KMS-11 (cell line): ENCODE measurements at regions not wholly inside any gene's neighbourhood (a gene's known extent, or its start where the extent isn't known, plus 50 kb on each side); places are given as distances from the start of the nearest gene placed in this dataset.
"Not testable (repeated sequence)": the region's sequence is repeated elsewhere in the genome, so short reads cannot be mapped to it uniquely, and the experiment has no call there.

Source experiments
- H2AFZ ChIP-seq: fragments of 200-600 bp; sonication (generic); 2 replicates; pipeline ENCODE4 v1.6.1; 2016; ENCODE audit warnings: antibody characterized with exemption, mixed run types, low read depth
- H3K27ac ChIP-seq: fragments of 200-600 bp; sonication (generic); 2 replicates; pipeline ENCODE4 v1.6.1; 2016; ENCODE audit warnings: mild to moderate bottlenecking, mixed run types
- H3K27me3 ChIP-seq: fragments of 200-600 bp; sonication (generic); 2 replicates; pipeline ENCODE4 v1.6.1; 2017; ENCODE audit warnings: mild to moderate bottlenecking, low read depth, mixed run types, moderate library complexity; ENCODE audit not compliant: insufficient read depth
- H3K36me3 ChIP-seq: fragments of 200-600 bp; sonication (generic); 2 replicates; pipeline ENCODE4 v1.6.1; 2017; ENCODE audit warnings: mild to moderate bottlenecking, mixed run types; ENCODE audit not compliant: insufficient read depth
- H3K4me1 ChIP-seq: fragments of 200-600 bp; sonication (generic); 2 replicates; pipeline ENCODE4 v1.6.1; 2016; ENCODE audit warnings: mild to moderate bottlenecking, low read depth, mixed run types; ENCODE audit not compliant: poor library complexity, severe bottlenecking
- H3K4me2 ChIP-seq: fragments of 200-600 bp; sonication (generic); 2 replicates; pipeline ENCODE4 v1.7.0; 2016; ENCODE audit warnings: mild to moderate bottlenecking, mixed run types
- H3K4me3 ChIP-seq: fragments of 200-600 bp; sonication (generic); IDR thresholded peaks from 2 replicates; pipeline ENCODE4 v1.6.1; 2017; ENCODE audit warnings: low read depth, low read length, mixed read lengths; ENCODE audit not compliant: insufficient read depth
- H3K79me2 ChIP-seq: fragments of 200-600 bp; sonication (generic); 2 replicates; pipeline ENCODE4 v1.6.1; 2016; ENCODE audit warnings: low read depth, mixed run types; ENCODE audit not compliant: insufficient read depth
- H3K9ac ChIP-seq: fragments of 200-600 bp; sonication (generic); 2 replicates; pipeline ENCODE4 v1.6.1; 2016; ENCODE audit warnings: mild to moderate bottlenecking, mixed run types
- H4K20me1 ChIP-seq: fragments of 200-600 bp; sonication (generic); 2 replicates; pipeline ENCODE4 v1.6.1; 2016; ENCODE audit warnings: mild to moderate bottlenecking, mixed run types; ENCODE audit not compliant: insufficient read depth
- TF ChIP-seq, protein P1 (sequence below): fragments of 200-600 bp; sonication (generic); conservative IDR thresholded peaks from 2 replicates; pipeline ENCODE4 v1.6.1; 2017; ENCODE audit warnings: low read depth, mild to moderate bottlenecking, antibody characterized with exemption, low read length, moderate library complexity, mixed read lengths

GRCh38 chr16:48680881-48681280 is 70.9 kb upstream of the N4BP1 start:
- TF ChIP-seq, protein P1, sequence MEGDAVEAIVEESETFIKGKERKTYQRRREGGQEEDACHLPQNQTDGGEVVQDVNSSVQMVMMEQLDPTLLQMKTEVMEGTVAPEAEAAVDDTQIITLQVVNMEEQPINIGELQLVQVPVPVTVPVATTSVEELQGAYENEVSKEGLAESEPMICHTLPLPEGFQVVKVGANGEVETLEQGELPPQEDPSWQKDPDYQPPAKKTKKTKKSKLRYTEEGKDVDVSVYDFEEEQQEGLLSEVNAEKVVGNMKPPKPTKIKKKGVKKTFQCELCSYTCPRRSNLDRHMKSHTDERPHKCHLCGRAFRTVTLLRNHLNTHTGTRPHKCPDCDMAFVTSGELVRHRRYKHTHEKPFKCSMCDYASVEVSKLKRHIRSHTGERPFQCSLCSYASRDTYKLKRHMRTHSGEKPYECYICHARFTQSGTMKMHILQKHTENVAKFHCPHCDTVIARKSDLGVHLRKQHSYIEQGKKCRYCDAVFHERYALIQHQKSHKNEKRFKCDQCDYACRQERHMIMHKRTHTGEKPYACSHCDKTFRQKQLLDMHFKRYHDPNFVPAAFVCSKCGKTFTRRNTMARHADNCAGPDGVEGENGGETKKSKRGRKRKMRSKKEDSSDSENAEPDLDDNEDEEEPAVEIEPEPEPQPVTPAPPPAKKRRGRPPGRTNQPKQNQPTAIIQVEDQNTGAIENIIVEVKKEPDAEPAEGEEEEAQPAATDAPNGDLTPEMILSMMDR, result no peak
- H3K4me2 ChIP-seq, result no peak overlapping the region

GRCh38 chr16:48676836-48677235 is 66.9 kb upstream of the N4BP1 start:
- no peaks in the 10 kb centered on the region for H3K4me1 ChIP-seq
- H3K27ac ChIP-seq, result no peak overlapping the region
- no peak overlapping the region for H3K4me2 ChIP-seq
- no peaks in the 10 kb centered on the region for H3K27me3 ChIP-seq
- H3K79me2 ChIP-seq, result no peaks in the 10 kb centered on the region
- no peaks in the 10 kb centered on the region for H3K36me3 ChIP-seq
- no peak overlapping the region for H3K9ac ChIP-seq
- no peaks in the 10 kb centered on the region for H4K20me1 ChIP-seq
- H2AFZ ChIP-seq, result no peak overlapping the region
- no peak overlapping the region for H3K4me3 ChIP-seq
- TF ChIP-seq, protein P1, result no peak

More at GRCh38 chr16:48680881-48681280, 70.9 kb upstream of the N4BP1 start:
- H3K4me3 ChIP-seq, result no peak overlapping the region
- no peaks in the 10 kb centered on the region for H3K79me2 ChIP-seq
- H3K27me3 ChIP-seq, result no peaks in the 10 kb centered on the region
- no peaks in the 10 kb centered on the region for H3K36me3 ChIP-seq
- H3K9ac ChIP-seq, result no peak overlapping the region
- H3K27ac ChIP-seq, result no peak overlapping the region
- no peaks in the 10 kb centered on the region for H3K4me1 ChIP-seq
- H4K20me1 ChIP-seq, result no peaks in the 10 kb centered on the region
- no peak overlapping the region for H2AFZ ChIP-seq

DNA sequence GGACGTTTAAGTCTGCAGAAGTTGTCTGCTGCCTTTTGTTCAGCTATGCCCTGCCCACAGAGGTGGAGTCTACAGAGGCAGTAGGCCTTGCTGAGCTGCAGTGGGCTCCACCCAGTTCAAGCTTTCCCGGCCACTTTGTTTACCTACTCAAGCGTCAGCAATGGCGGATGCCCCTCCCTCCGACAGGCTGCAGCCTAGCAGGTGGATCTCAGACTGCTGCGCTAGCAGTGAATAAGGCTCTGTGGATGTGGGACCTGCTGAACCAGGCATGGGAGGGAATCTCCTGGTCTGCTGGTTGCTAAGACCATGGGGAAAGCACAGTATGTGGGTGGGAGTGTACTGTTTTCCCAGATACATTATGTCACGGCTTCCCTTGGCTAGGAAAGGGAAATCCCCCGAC is 58.2 kb upstream of the N4BP1 start:
- H3K9ac ChIP-seq, H3K79me2 ChIP-seq, H3K27me3 ChIP-seq, H3K4me1 ChIP-seq, H2AFZ ChIP-seq, H3K27ac ChIP-seq, H3K4me3 ChIP-seq, H3K4me2 ChIP-seq, H3K36me3 ChIP-seq, H4K20me1 ChIP-seq: not testable (repeated sequence)

GRCh38 chr16:48659940-48660339 is 50.0 kb upstream of the N4BP1 start:
- Histone ChIP-seq H3K9ac (no peak overlapping the region), H3K4me3 (no peak overlapping the region), H3K4me2 (no peak overlapping the region), H3K79me2 (no peaks in the 10 kb centered on the region), H3K27ac (no peak overlapping the region), H3K36me3 (no peaks in the 10 kb centered on the region), H4K20me1 (no peaks in the 10 kb centered on the region), H3K4me1 (no peaks in the 10 kb centered on the region), H3K27me3 (no peaks in the 10 kb centered on the region), H2AFZ (no peak overlapping the region)
- TF ChIP-seq, protein P1, result no peak
